GM13976 (cell line): ENCODE measurements at regions not wholly inside any gene's neighbourhood (a gene's known extent, or its start where the extent isn't known, plus 50 kb on each side); places are given as distances from the start of the nearest gene placed in this dataset.

Experiments
- DNase-seq: peaks from one replicate; pipeline ENCODE4 v3.0.0; 2012; ENCODE audit warnings: low spot score
- CTCF ChIP-seq: IDR thresholded peaks from 2 replicates; pipeline ENCODE4 v1.5.1; 2012; ENCODE audit warnings: borderline replicate concordance, mild to moderate bottlenecking; ENCODE audit not compliant: insufficient read depth; ENCODE audit errors: extremely low read depth, missing control alignments, control extremely low read depth
- in situ Hi-C: fragments of 300-500 bp; cut with MboI; formaldehyde crosslinking; loops from one replicate; pipeline ENCODE4 v1.12.0; 2022; ENCODE audit warnings: low sequenced_read_pairs, mixed read lengths, inconsistent platforms; ENCODE audit not compliant: unreplicated experiment

GRCh38 chr4:127124919-127125318 is 507.8 kb upstream of the INTU start:
- no peak for DNase-seq
- in situ Hi-C loops: no loop called here
- TF ChIP-seq CTCF: no peak

DNA sequence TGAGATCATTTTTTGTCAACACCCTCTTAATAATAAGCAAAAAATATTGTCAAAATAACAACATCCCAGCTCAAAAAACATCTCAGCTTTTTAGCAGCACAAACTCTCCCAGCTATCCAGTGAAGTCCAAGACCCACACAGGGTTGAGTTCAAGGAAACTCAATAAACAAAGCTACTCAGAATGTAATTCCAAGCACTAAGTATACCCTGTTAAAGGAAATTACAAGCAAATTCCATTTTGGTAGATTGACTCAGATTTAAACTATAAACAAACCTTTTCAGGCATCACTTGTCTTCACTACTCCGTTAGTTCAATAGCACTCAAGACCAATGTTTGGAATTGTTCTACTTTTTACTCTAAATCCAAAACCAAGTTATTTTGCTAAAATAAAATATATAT is 506.0 kb upstream of the INTU start:
- DNase-seq: no peak
- TF ChIP-seq CTCF: no peak
- in situ Hi-C loops: no loop called here

DNA sequence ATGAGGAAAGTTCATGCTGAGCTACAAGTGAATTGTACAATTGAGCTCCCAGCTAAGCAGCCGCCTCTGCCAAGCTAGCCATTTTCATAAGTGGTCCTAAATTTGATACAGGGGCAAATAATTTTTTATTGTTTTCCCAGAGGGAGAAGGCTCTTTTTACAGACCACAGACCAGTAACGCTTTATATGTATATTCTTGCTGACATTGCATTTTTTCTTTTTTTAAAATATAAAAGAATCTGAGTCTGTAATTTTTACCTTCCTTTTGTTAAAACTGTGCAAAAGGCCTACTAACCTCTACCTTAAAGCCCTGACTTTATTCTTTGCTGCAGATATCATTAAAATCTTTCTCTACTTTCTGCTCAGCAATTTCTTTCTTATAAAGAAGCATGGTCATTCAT is 501.2 kb upstream of the INTU start:
- no peak for TF ChIP-seq CTCF
- in situ Hi-C loops: no loop called here
- no peak for DNase-seq

GRCh38 chr4:127134490-127134889 is 498.3 kb upstream of the INTU start:
- no peak for TF ChIP-seq CTCF
- in situ Hi-C loops: no loop called here
- DNase-seq: no peak

- no peak for DNase-seq
- no peak for TF ChIP-seq CTCF
- in situ Hi-C loops: no loop called here
Measured at GRCh38 chr4:127138586-127138985, 494.2 kb upstream of the INTU start.

- TF ChIP-seq CTCF: no peak
- DNase-seq: no peak
- in situ Hi-C loops: no loop called here
Measured at GRCh38 chr4:127139788-127140286, 492.9 kb upstream of the INTU start.

DNA sequence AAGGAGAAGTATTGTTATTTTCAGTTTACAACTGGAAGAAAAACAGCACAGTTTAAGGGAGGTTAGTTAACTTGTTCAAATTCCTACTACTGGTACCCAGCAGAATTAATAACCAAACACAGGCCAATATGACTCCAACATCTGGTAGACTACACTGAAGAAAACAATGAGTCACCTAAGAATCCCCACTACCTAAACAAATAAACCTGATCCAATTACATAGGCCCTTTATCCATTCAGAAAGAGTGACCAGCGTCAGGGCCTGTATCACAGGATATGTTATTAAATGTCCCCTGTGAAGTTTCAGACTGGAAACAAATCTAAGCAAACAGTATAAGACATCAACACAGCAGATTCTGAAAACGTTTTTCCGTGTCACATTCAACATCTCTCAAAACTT is 492.5 kb upstream of the INTU start:
- no peak for DNase-seq
- no peak for TF ChIP-seq CTCF
- in situ Hi-C loops: no loop called here
